Right lobe of liver (tissue), 6 donors: ENCODE measurements at regions not wholly inside any gene's neighbourhood (a gene's known extent, or its start where the extent isn't known, plus 50 kb on each side); places are given as distances from the start of the nearest gene placed in this dataset.

Experiments used
- ATAC-seq, 4 donors: fragments of 200-7000 bp; cut with Tn5 transposase; one replicate each; pipeline ENCODE4 v1.9.1; 2020; ENCODE audit warnings: mild to moderate bottlenecking in 4 of 4, moderate library complexity in 4 of 4
- DNase-seq, 3 donors: peaks; one replicate each; pipeline ENCODE4 v3.0.0-alpha.2; 2020
- H3K27ac ChIP-seq, 3 donors: fragments of 200-600 bp; one replicate each; pipeline ENCODE4 v1.8.0; 2022
- H3K27me3 ChIP-seq, 2 donors: fragments of 200-600 bp; one replicate each; pipeline ENCODE4 v1.8.0; 2022
- H3K36me3 ChIP-seq, 4 donors: fragments of 200-600 bp; sonication (generic) in 1 of 4; one replicate each; pipeline versions ENCODE4 v1.5.1 to v1.8.0; 2017 to 2022; ENCODE audit warnings: control low read depth in 1 of 4
- H3K4me1 ChIP-seq, 4 donors: fragments of 200-600 bp; sonication (generic) in 1 of 4; one replicate each; pipeline versions ENCODE4 v1.5.1 to v1.8.0; 2017 to 2022; ENCODE audit warnings: control low read depth in 1 of 4
- H3K4me3 ChIP-seq, 3 donors: fragments of 200-600 bp; one replicate each; pipeline ENCODE4 v1.8.0; 2022
- H3K9me3 ChIP-seq, 4 donors: fragments of 200-600 bp; sonication (generic) in 1 of 4; one replicate each; pipeline versions ENCODE4 v1.5.1 to v1.8.0; 2017 to 2022; ENCODE audit warnings: control low read depth in 1 of 4
- CTCF ChIP-seq, 4 donors: fragments of 200-600 bp in 3 of 4; fragments of 450-650 bp in 1 of 4; IDR thresholded peaks; one replicate each; pipeline versions ENCODE4 v1.5.1 to v1.8.0; 2016 to 2022; ENCODE audit warnings: antibody characterized with exemption in 4 of 4, mild to moderate bottlenecking in 2 of 4
- POLR2A ChIP-seq: fragments of 450-650 bp; IDR thresholded peaks from one replicate; pipeline ENCODE4 v1.6.1; 2017; ENCODE audit warnings: antibody characterized with exemption, mild to moderate bottlenecking
- WGBS: methylation state at CpG from one replicate; pipeline ENCODE4 v1.1.6; 2018; ENCODE audit warnings: low coverage, low lambda C conversion rate; ENCODE audit not compliant: insufficient coverage; ENCODE audit errors: missing lambda C conversion rate; 5-methylcytosine and 5-hydroxymethylcytosine counted together
- intact Hi-C, 2 donors: fragments of 100-400 bp; cut with DNase I; formaldehyde crosslinking; loops; one replicate each; pipeline versions ENCODE4 v1.11.2 to v1.14.1; 2022
- donor health status: DM: no; HTN: yes; CAD: no.
- donor health status: DM: no; HTN: no; CAD: no.
- donor health status: DM: no; HTN: no; CAD: no.
- donor health status: DM: no; HTN: yes; CAD: no.
- donor health status: DM: no; HTN: yes; CAD: no.

GRCh38 chr22:44424359-44424682 is 73.7 kb downstream of the RTL6 start:
- no peaks in the 10 kb centered on the region for H3K9me3 ChIP-seq
- H3K4me3 ChIP-seq, result no peak overlapping the region
- no peak overlapping the region for H3K27ac ChIP-seq
- WGBS, result 75% methylated on average over 1 of the region's 2 CpGs
- no peaks in the 10 kb centered on the region for H3K36me3 ChIP-seq
- DNase-seq (peak in 1 of 3 donors; percentile 8), ATAC-seq (no peak)
- no peaks in the 10 kb centered on the region for H3K27me3 ChIP-seq
- no peaks in the 10 kb centered on the region for H3K4me1 ChIP-seq
- no peak for TF ChIP-seq POLR2A
- no peak for TF ChIP-seq CTCF (IDR thresholded peaks at IDR 0.05)
- intact Hi-C loops, result no loop called here

- no peaks in the 10 kb centered on the region for H3K36me3 ChIP-seq
- no peak overlapping the region for H3K4me3 ChIP-seq
- 31% methylated on average over 2 of the region's 14 CpGs for WGBS
- no peaks in the 10 kb centered on the region for H3K4me1 ChIP-seq
- H3K9me3 ChIP-seq, result no peaks in the 10 kb centered on the region
- intact Hi-C loops, result no loop called here
- ATAC-seq (no peak), DNase-seq (peak in 1 of 3 donors; percentile 32)
- no peak overlapping the region for H3K27ac ChIP-seq
- TF ChIP-seq CTCF (IDR thresholded peaks at IDR 0.05), result no peak
- TF ChIP-seq POLR2A, result no peak
- H3K27me3 ChIP-seq, result no peaks in the 10 kb centered on the region
Measured at GRCh38 chr22:44423556-44424358, 74.3 kb downstream of the RTL6 start.

- H3K27me3 ChIP-seq, result no peaks in the 10 kb centered on the region
- no peaks in the 10 kb centered on the region for H3K4me1 ChIP-seq
- intact Hi-C loops, result no loop called here
- TF ChIP-seq POLR2A, result no peak
- TF ChIP-seq CTCF (IDR thresholded peaks at IDR 0.05), result no peak
- ATAC-seq, result no peak
- peak in 1 of 3 donors; percentile 20 for DNase-seq
- no peaks in the 10 kb centered on the region for H3K36me3 ChIP-seq
- H3K9me3 ChIP-seq, result no peaks in the 10 kb centered on the region
- no peak overlapping the region for H3K27ac ChIP-seq
- H3K4me3 ChIP-seq, result no peak overlapping the region
- 49% methylated on average over 11 of the region's 12 CpGs for WGBS
Measured at GRCh38 chr22:44422746-44423380, 75.2 kb downstream of the RTL6 start.

GRCh38 chr22:44419429-44419828 is 78.6 kb downstream of the RTL6 start:
- TF ChIP-seq CTCF (IDR thresholded peaks at IDR 0.05) (no peak), POLR2A (no peak)
- H3K4me3 ChIP-seq, result no peak overlapping the region
- ATAC-seq (no peak), DNase-seq (no peak)
- no peaks in the 10 kb centered on the region for H3K9me3 ChIP-seq
- H3K4me1 ChIP-seq, result no peaks in the 10 kb centered on the region
- 31% methylated on average over 1 of the region's 1 CpG for WGBS
- H3K27me3 ChIP-seq, result no peaks in the 10 kb centered on the region
- no peak overlapping the region for H3K27ac ChIP-seq
- H3K36me3 ChIP-seq, result no peaks in the 10 kb centered on the region
- intact Hi-C loops, result no loop called here
